ENCODE measurements at regions not wholly inside any gene's neighbourhood (a gene's known extent, or its start where the extent isn't known, plus 50 kb on each side); places are given as distances from the start of the nearest gene placed in this dataset.

DNA sequence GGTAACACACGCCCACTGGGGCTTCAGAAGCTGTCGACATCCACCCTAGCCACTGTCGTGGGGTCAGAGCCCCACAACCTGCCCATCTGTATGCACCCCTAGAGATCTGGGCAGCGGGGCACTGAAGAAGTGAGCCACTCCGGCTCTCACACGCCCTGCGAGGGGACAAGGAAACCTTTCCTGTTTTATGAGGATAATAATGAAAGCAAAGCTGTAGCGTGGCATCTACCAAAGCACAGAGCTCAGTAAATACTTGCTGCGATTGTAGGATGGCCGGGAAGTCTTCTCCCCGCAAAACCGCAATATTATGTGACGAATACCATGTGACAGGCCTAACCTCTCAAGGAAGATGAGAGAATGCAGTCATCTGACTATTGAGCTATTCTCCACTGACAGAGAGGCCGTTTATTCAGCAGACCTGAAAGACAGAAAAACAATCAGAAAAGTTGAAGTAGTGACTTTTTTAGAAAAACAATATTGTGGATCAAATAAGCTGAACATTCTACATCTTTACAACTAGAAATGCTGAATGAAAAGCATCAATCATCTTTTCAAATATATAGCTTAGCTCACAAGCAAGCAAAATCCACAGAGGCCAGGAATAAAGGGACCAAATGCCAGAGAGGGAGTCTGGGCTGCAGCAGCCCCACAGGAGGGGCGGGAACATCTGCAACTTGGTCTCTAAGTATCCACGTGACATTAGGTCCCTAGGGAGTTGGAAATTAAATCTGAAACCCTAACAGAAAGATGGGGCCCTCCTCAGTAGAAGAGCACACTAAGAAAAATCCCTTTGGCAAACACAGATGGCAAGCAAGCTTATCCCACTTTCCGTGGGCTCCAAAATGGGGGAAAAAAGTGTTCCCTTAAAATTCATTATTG is 207.8 kb downstream of the TTLL2 start:
- no peak for DNase-seq (ENCODE audit: low read depth in 4 of 4, low spot score in 3 of 4)

DNA sequence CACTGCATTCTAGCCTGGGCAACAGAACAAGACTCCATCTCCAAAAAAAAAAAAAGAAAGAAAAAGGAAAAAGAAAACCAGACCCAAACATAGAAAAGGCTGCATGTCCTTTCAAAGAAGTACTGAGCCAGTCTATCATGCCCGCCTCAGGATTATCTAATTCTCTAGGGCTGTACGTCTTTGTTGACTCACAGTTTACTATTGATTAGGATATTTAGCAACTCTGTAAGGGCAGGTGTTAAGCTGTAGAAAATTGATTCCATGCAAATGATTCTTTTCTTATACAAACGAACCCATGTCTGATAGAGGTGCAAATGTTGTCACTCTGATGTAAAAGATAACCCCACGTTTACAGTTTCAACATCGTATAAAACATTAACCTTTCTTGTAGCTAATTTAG is 209.0 kb downstream of the TTLL2 start:
- DNase-seq (ENCODE audit: low read depth in 4 of 4, low spot score in 3 of 4), result no peak

DNA sequence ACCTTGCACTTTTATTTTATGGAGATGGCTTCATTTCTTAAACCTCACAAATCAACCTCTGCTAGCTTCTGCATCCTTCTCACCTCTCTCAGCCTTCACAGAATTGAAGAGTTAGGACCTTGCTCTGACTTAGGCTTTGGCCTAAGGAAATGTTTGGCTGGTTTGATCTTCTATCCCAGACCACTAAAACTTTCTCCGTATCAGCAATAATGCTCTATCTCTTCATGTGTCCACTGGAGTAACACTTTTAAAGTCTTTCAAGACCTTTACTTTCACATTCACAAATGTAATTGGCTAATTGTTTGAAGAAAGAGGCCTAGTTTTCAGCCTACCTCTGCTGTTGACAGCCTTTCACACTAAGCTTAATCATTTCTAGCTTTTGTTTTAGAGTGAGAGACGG is 212.9 kb downstream of the TTLL2 start:
- no peak for DNase-seq (ENCODE audit: low read depth in 4 of 4, low spot score in 3 of 4)

DNA sequence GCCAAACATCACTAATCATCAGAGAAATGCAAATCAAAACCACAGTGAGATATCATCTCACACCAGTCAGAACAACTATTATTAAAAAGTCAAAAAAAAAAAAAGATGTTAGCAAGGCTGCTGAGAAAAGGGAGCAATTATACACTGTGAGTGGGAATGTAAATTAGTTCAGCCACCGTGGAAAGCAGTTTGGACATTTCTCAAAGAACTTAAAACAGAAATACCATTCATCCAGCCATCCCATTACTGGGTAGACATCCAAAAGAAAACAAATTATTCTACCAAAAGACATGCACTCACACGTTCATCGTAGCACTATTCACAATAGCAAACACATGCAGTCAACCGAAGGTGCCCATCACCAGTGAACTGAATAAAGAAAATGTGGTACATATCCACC is 213.9 kb downstream of the TTLL2 start:
- no peak for DNase-seq (ENCODE audit: low read depth in 4 of 4, low spot score in 3 of 4)

DNA sequence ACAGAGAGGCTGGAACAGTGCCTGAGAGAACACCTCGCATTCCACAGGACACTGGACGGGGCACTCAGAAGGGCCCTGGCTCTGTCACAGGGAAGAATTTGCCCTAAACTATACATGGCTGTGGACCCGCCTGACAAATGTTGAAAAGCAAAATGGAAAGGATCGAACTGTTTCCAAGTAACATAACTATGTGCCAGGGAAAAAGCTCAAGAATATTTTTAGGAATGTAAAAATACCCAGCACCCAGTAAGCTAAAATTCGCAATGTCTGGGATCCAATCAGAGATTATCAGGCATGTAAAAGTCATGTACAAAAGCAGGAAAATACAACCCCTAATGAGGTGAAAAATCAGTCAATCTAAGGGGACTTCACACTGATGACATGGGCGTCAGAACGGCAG is 215.9 kb downstream of the TTLL2 start:
- DNase-seq (ENCODE audit: low read depth in 4 of 4, low spot score in 3 of 4), result no peak

DNA sequence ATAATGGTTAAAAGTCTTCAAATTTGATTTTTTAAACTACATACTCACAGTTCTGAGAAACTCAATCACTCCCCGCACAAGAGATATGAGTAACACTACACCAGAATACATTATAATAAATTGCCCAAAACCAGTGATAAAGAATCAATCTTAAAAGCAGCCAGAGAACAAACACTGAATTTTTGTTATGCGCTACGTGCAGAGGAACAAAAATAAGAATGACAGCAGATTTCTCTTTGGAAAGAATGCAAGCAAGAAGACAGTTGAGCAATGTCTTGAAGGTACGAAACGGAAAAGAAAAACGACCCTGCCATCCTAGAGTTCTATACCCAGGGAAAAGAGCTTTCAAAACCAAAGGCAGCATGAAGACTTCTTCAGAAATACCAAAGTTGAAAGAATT is 216.7 kb downstream of the TTLL2 start:
- no peak for DNase-seq (ENCODE audit: low read depth in 4 of 4, low spot score in 3 of 4)

DNA sequence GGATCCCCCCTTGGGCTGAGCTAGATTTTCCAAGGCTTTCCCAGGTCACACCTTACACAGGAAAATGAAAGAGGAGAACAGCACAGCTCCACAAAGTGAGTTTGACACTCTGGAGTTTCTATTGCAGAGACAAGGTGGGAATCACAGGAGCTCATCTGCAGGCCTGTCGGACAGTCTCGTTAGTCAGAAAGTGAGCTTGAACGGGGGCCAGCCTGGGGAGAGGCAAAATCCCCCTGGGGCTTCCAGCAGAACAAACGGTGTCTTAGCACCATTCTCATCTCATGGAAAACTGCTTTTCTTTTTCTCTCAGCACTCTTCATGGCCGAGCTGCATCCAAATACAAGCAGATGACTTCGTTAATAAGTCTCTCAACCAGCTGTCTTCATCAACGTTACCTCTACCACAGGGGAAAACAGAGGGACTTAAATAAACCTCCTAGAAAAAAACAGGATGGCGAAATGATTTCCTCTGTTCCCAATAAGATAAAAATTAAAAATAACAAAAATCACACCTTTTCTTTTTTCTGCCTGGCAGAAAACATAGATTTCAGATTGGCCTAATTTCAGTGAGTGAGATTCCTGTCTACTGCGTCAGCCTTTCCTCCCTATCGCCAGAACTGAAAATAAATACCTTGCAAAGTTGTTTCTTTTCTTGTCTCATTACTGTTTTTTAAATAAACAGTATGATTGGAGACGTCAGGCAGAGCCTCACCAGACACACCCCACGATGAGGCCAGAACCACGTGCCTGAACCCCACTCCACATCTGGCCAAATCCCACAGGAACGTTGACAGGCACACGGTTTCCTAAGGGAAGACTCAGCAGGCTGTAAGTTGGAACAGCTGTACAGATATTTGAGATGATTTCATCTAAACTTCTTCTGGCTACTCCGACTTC is 219.0 kb downstream of the TTLL2 start:
- no peak for DNase-seq (ENCODE audit: low read depth in 4 of 4, low spot score in 3 of 4)

DNA sequence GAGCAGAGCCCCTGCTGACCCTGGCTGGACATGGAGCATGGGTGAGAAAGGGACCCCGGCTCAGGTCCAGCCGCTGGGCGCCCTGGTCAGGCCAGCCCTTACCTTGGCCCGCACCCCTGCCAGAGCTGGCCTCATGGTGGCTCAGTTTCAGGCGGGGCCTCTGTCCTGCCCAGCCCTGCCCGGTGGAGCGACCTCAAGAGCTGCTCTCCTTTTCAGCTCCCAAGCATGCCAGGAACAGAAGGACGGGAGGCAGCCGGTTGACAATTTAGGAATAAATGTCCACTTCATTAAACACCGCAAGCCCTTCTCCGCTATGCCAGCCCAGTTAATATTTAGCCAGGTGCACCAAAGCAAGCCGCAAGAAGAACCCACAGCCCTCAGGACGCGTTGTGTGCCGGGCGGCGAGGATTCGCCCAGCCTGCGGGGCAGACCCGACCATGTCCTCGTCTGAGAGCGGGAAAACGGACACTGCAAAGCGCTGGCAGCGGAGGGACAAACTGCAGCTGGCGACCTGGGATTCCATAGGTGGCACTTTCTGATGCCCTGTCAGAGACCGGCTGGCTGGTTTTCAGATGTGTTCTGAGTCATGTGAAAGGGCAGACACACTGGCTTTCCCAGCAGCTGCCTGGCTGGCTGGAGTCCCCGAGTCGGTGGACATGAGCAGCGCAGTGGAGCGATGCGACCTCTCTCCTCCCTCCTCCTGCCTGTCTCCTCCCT is 221.9 kb downstream of the TTLL2 start:
- no peak for DNase-seq (ENCODE audit: low read depth in 4 of 4, low spot score in 3 of 4)

DNA sequence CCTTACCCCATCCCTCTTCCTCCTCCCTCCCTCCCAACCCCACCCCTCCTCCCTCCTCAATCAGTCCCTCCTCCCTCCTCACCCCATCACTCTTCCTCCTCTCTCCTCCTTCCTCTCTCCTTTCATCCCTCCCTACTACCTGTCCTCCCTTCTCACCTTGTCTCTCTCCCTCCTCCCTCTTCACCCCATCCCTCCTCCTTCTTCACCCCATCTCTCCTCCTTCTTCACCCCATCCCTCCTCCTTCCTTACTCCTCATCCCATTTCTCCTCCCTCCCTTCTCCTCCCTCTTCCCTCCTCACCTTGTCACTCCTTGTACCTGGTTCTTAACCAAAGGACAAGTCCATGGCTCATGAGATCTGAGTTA is 222.4 kb downstream of the TTLL2 start:
- DNase-seq (ENCODE audit: low read depth in 4 of 4, low spot score in 3 of 4), result no peak

DNA sequence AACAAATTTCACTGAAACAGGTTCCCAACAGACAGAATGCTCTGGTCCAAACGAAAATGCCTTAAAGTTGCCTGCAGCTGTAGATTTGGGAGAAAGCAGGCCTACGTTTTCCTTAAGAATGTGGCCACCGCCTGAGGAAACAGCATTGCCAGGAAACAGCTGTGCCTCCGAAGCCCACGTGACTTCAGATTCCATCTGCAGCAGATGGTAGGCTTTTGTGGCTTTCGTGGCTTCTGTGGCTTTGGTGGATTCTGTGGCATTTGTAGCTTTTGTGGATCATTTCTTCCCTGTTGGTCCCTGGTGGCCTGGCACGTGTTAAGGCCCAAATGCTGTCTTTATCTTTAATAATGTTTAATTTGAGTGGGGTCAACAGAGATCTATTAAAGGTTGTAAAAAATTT is 222.9 kb downstream of the TTLL2 start:
- no peak for DNase-seq (ENCODE audit: low read depth in 4 of 4, low spot score in 3 of 4)

DNA sequence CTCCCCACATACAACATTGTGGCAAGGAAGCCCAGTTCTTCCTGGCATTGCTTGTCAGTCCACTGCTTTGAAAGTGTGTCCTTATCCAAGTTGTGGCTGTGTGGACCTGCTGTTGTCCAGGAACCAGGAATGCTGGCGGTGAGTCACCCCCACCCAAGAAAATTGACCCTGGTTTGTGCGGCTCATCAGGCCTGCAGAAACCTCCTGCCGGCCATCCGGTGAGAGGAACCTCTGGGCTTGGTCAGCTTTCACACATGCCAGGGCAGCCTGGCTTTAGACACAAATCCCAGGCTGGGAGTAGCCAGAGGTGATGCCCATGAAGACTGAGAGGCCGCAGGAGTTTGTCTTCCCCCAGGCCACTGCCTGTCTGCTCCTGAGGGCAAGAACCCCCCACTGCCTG is 223.6 kb downstream of the TTLL2 start:
- DNase-seq (ENCODE audit: low read depth in 4 of 4, low spot score in 3 of 4), result no peak

DNA sequence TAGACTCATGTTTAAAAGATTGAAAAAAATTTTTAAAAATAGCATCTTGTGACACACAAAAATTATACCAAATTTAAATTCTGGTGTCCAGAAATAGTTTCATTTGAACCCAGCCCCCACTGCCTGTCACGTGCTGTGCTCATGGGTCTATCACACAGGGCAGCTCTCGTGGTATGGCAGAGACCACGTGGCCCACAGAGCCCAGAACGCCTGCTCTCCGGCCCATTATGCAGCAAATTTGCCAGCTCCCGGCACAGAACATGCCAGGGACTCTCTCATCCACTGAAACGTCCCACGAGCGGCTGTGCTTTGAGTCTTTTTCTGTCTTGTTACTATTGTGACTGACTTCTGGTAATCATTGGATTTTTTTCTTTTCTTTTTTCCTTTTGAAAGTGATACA is 224.3 kb downstream of the TTLL2 start:
- DNase-seq (ENCODE audit: low read depth in 4 of 4, low spot score in 3 of 4), result no peak

DNA sequence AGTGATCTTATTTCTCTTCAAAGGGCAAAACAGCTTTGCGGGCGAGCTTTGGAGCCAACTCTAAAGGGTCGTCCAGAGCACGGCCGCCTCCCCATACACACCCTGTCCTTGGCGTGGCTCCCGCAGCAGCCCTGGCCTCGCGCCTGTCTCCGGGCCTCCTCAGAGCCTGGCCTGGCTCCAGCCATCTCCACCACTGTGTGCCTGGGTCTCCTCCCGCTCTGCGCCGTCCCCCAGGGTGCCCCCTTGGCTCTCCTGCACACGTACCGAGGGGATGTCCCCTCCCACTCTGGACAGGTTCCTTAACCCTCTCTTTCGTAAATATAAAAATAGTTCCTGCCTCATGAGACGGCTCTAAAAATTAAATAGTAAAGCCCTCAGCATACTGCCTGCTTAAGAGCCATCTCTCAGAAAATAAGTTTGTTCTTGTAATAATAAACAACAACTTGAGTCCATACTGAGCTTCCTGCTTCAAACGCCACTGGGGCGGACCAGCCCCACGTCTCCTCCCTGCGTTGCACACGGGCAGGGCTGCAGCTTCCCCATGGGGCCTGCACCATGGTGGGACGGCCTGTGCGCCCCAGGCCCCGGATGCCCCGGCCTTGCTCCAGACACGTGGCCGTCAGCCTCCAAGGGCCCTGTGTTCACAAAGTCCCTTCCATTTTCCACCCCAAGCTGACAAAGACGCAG is 226.2 kb downstream of the TTLL2 start:
- no peak for DNase-seq (ENCODE audit: low read depth in 4 of 4, low spot score in 3 of 4)

DNA sequence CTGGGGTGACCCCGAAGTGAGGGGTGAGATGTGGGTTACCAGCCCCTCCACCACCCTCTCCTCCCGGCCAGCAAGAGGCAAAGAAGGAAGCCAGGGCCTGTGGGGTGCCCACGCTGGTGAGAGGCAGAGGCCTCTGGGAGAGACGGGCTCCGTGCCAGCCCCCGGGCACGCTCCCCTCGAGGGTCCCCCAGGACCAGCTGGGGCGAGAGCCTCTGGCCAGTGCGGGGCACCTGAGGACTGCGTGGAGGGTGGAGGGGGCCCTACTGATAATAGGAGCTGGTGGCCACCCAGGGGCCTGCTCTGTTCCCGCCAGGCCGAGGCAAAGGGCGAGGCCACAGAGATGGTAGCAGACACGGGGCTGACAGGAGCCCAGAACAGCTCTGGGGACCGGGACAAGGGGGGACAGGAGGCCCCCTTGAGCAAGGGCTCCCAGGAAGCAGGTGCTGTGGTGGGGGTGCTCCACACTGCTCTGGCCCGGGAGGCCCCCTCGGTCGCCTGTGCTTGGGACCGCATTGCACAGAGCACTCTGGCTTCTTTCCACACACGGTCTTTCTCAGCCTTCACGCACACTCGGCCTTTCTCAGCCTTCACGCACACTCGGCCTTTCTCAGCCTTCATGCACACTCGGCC is 226.9 kb downstream of the TTLL2 start:
- DNase-seq (ENCODE audit: low read depth in 4 of 4, low spot score in 3 of 4), result no peak

DNA sequence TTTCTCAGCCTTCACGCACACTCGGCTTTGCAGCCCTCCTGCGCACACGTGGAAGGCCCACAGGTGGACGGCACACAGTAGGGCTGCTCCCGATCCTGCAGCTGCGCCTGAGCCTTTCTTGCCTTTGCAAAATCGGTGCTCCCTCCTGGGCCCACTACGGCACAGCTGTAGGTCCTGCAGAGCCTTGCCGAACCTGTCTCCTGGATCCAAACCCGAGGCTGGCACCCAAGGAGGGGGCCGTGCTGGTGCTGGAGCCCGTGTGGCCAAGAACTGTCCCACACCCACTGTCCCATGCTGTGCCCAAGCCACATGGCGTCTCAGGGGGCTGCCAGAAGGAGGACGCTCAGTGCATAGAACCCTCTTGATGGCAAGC is 227.4 kb downstream of the TTLL2 start:
- DNase-seq (ENCODE audit: low read depth in 4 of 4, low spot score in 3 of 4), result no peak

DNA sequence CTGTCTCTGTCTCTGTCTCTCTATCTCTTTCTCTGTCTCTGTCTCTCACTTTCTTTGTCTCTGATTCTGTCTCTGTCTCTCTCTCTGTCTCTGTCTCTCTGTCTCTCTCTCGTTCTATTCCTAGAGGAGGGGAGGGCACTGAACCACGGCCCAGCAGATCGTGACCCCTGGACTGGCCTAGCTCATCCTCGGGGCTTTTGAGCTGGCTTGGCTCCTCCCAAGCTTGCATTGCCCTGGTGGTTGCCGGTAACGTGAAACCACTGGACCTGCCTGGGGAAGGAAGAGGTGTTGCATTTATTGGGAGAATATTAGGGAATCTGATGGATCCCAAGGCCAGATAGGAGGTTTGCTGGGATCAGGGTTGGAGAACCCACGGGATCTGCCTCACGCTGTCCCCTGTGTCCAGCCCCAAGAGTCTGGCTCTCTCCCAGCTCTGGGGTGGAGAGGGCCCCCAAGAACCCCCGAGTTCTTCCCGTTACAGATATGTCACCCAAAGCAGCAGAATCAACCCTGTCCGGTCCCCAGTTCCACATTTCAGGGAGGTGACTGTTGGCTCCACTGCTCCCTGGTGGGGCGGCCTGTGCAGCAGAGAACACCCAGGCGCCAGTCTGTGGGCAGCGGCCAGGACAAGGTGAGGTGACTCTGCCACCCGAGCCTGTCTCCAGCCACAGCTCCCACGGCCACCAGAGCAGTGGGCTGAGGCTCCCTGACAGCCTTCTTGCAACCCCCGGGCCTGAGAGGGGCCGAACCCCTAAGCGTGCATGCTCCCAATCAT is 228.3 kb downstream of the TTLL2 start:
- DNase-seq (ENCODE audit: low read depth in 4 of 4, low spot score in 3 of 4), result no peak

DNA sequence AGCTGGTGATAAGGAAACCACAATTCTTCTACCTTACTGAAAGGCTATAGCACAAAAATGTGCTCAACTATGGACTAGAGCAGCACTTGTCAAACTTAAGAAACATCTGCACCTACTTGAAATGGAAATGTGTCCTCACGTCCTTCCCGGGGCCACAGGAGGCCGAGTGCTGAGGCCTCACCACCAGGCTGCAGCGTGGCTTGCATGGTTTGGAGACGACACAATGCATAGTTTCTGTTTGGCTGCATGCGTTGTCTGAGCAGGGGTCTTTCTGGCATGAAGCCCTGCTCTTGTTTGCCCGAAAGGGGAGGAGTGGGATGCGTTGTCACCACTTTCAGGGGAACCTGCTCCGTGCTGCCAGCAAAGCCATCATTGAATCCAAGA is 228.8 kb downstream of the TTLL2 start:
- no peak for DNase-seq (ENCODE audit: low read depth in 4 of 4, low spot score in 3 of 4)

DNA sequence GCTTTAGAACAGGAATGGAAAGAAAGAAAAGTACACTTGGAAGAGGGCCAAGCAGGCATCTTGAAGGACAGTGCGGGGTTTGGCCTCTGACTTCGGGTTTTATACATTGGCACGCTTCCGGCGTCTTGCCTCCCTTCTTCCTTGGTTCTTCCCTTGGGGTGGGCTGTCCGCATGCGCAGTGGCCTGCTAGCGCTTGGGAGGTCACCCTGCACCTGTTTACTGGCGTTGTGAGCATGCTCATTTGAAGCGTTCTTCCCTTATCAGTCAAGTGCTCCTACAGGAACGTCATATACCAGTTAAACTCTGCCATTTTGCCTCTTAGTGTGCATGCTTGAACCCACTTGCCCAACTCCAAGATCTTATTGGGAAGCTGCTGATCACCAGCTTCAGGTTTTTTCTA is 230.0 kb downstream of the TTLL2 start:
- no peak for DNase-seq (ENCODE audit: low read depth in 4 of 4, low spot score in 3 of 4)

DNA sequence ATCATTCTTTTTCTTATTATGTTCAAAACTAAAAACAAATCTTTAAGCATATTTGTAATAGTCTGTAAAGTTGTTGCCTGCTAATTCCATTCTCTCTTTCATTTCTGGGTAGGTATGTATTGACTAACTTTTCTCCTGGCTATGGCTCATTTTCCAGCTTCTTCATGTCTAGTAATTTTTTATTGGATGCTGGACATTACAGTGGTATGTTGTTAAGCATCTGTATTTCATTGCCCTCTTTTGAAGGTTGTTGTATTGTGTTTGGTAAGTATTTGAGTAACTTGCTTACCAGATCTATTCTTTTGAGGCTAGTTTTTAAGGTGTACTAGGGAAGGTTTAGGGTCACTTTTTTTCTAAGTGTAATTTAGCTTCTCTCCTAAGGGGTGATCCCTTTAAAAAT is 230.9 kb downstream of the TTLL2 start:
- no peak for DNase-seq (ENCODE audit: low read depth in 4 of 4, low spot score in 3 of 4)

DNA sequence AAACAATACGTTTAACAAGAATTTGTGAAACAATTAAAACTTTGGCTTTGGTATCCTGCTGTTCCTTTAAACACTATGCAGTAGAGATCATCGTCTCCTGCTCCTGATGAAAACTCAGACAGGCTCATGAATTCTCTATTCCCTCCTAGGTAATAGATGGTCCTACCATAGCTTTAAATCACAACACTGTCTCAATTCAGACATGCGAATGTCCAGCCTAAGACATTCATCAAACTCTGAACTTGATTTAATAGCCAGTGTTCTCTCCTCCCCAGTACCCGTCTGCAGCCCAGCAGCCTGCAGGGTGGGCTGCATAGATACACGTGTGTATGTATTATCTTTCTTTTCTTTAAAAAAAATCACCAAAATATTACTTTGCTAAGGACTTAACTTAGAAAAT is 232.8 kb downstream of the TTLL2 start:
- no peak for DNase-seq (ENCODE audit: low read depth in 4 of 4, low spot score in 3 of 4)

Data from left renal pelvis (tissue), 4 donors.